ENCODE measurements at regions not wholly inside any gene's neighbourhood (a gene's known extent, or its start where the extent isn't known, plus 50 kb on each side); places are given as distances from the start of the nearest gene placed in this dataset.

GRCh38 chr3:34534013-34534412 is 735.6 kb downstream of the PDCD6IP start:
- DNase-seq: no peak

- no peak for DNase-seq
Measured at GRCh38 chr3:34544136-34544535, 745.7 kb downstream of the PDCD6IP start.

GRCh38 chr3:34547297-34547920 is 749.0 kb downstream of the PDCD6IP start:
- no peak for DNase-seq

- no peak for DNase-seq
Measured at GRCh38 chr3:34567266-34567665, 768.8 kb downstream of the PDCD6IP start.

- DNase-seq: no peak
Measured at GRCh38 chr3:34568766-34569165, 770.3 kb downstream of the PDCD6IP start.

GRCh38 chr3:34569437-34569836 is 771.0 kb downstream of the PDCD6IP start:
- no peak for DNase-seq

GRCh38 chr3:34570916-34571705 is 772.7 kb downstream of the PDCD6IP start:
- no peak for DNase-seq

GRCh38 chr3:34571714-34572113 is 773.3 kb downstream of the PDCD6IP start:
- no peak for DNase-seq

- DNase-seq: no peak
Measured at GRCh38 chr3:34575776-34576175, 777.3 kb downstream of the PDCD6IP start.

- DNase-seq: no peak
Measured at GRCh38 chr3:34582055-34582454, 783.6 kb downstream of the PDCD6IP start.

- DNase-seq: no peak
Measured at GRCh38 chr3:34583451-34583850, 785.0 kb downstream of the PDCD6IP start.

GRCh38 chr3:34584971-34585370 is 786.5 kb downstream of the PDCD6IP start:
- no peak for DNase-seq

GRCh38 chr3:34599595-34599994 is 801.2 kb downstream of the PDCD6IP start:
- DNase-seq: no peak

- DNase-seq: no peak
Measured at GRCh38 chr3:34619990-34620389, 821.6 kb downstream of the PDCD6IP start.

GRCh38 chr3:34626699-34627098 is 828.3 kb downstream of the PDCD6IP start:
- no peak for DNase-seq

GRCh38 chr3:34634939-34635338 is 836.5 kb downstream of the PDCD6IP start:
- no peak for DNase-seq

GRCh38 chr3:34635352-34635850 is 837.0 kb downstream of the PDCD6IP start:
- no peak for DNase-seq

- DNase-seq: no peak
Measured at GRCh38 chr3:34646911-34647460, 848.6 kb downstream of the PDCD6IP start.

- DNase-seq: no peak
Measured at GRCh38 chr3:34650131-34650530, 851.7 kb downstream of the PDCD6IP start.

- no peak for DNase-seq
Measured at GRCh38 chr3:34668915-34669314, 870.5 kb downstream of the PDCD6IP start.

- no peak for DNase-seq
Measured at GRCh38 chr3:34669490-34669889, 871.1 kb downstream of the PDCD6IP start.

GRCh38 chr3:34675383-34676120 is 877.1 kb downstream of the PDCD6IP start:
- DNase-seq: no peak

GRCh38 chr3:34676436-34676835 is 878.0 kb downstream of the PDCD6IP start:
- DNase-seq: no peak

All from hindlimb muscle (tissue), 1 donor.